ENCODE measurements at regions not wholly inside any gene's neighbourhood (a gene's known extent, or its start where the extent isn't known, plus 50 kb on each side); places are given as distances from the start of the nearest gene placed in this dataset.

GRCh38 chr5:8952147-8952546 lies 593.7 kb downstream of the SEMA5A start:
- TF ChIP-seq CTCF (conservative IDR thresholded peaks at IDR 0.05; ENCODE audit: low read depth) = no peak
- ChIA-PET CTCF (no interaction called here), POLR2A (ENCODE audit: low non-redundant PET) (no interaction called here)
- no peak for DNase-seq (ENCODE audit: low spot score)
- H3K27ac ChIP-seq = no peak overlapping the region

GRCh38 chr5:8953016-8953415 lies 592.9 kb downstream of the SEMA5A start:
- no peak for TF ChIP-seq CTCF (conservative IDR thresholded peaks at IDR 0.05; ENCODE audit: low read depth)
- ChIA-PET CTCF (no interaction called here), POLR2A (ENCODE audit: low non-redundant PET) (no interaction called here)
- DNase-seq (ENCODE audit: low spot score) = no peak
- H3K27ac ChIP-seq = no peak overlapping the region

- CTCF ChIA-PET = no interaction called here
- POLR2A ChIA-PET (ENCODE audit: low non-redundant PET) = no interaction called here
- no peak for TF ChIP-seq CTCF (conservative IDR thresholded peaks at IDR 0.05; ENCODE audit: low read depth)
- H3K27ac ChIP-seq = no peak overlapping the region
- DNase-seq (ENCODE audit: low spot score) = no peak
Observed at GRCh38 chr5:8953911-8954438, 591.9 kb downstream of the SEMA5A start.

GRCh38 chr5:8954801-8955200 lies 591.1 kb downstream of the SEMA5A start:
- POLR2A ChIA-PET (ENCODE audit: low non-redundant PET) = no interaction called here
- CTCF ChIA-PET = interaction anchor here (0.6 kb wide), 1 partner anchor 56 kb away, joined by 3 read pairs; no protein-coding TSS in a partner anchor
- no peak for TF ChIP-seq CTCF (conservative IDR thresholded peaks at IDR 0.05; ENCODE audit: low read depth)

GRCh38 chr5:8956659-8957058 lies 589.2 kb downstream of the SEMA5A start:
- no peak for DNase-seq (ENCODE audit: low spot score)
- no peak overlapping the region for H3K27ac ChIP-seq
- TF ChIP-seq CTCF (conservative IDR thresholded peaks at IDR 0.05; ENCODE audit: low read depth) = no peak
- ChIA-PET POLR2A (ENCODE audit: low non-redundant PET) (no interaction called here), CTCF (no interaction called here)

More at GRCh38 chr5:8954801-8955200, 591.1 kb downstream of the SEMA5A start:
- no peak overlapping the region for H3K27ac ChIP-seq
- no peak for DNase-seq (ENCODE audit: low spot score)

GRCh38 chr5:8958602-8959001 lies 587.3 kb downstream of the SEMA5A start:
- no peak for DNase-seq (ENCODE audit: low spot score)
- CTCF ChIA-PET = no interaction called here
- no peak for TF ChIP-seq CTCF (conservative IDR thresholded peaks at IDR 0.05; ENCODE audit: low read depth)
- POLR2A ChIA-PET (ENCODE audit: low non-redundant PET) = no interaction called here
- no peak overlapping the region for H3K27ac ChIP-seq

- no peak overlapping the region for H3K27ac ChIP-seq
- no peak for TF ChIP-seq CTCF (conservative IDR thresholded peaks at IDR 0.05; ENCODE audit: low read depth)
- DNase-seq (ENCODE audit: low spot score) = no peak
- ChIA-PET CTCF (no interaction called here), POLR2A (ENCODE audit: low non-redundant PET) (no interaction called here)
Observed at GRCh38 chr5:8961219-8961618, 584.7 kb downstream of the SEMA5A start.
